VCaP (cell line): ENCODE measurements at regions not wholly inside any gene's neighbourhood (a gene's known extent, or its start where the extent isn't known, plus 50 kb on each side); places are given as distances from the start of the nearest gene placed in this dataset.

ENCODE experiments used
- H3K27ac ChIP-seq: fragments of 450-650 bp; 2 replicates; pipeline ENCODE4 v1.5.1; 2017
- TF ChIP-seq, protein P1 (sequence below): fragments of 450-650 bp; conservative IDR thresholded peaks from 2 replicates; pipeline ENCODE4 v1.5.1; 2017; ENCODE audit warnings: mild to moderate bottlenecking, moderate library complexity

DNA sequence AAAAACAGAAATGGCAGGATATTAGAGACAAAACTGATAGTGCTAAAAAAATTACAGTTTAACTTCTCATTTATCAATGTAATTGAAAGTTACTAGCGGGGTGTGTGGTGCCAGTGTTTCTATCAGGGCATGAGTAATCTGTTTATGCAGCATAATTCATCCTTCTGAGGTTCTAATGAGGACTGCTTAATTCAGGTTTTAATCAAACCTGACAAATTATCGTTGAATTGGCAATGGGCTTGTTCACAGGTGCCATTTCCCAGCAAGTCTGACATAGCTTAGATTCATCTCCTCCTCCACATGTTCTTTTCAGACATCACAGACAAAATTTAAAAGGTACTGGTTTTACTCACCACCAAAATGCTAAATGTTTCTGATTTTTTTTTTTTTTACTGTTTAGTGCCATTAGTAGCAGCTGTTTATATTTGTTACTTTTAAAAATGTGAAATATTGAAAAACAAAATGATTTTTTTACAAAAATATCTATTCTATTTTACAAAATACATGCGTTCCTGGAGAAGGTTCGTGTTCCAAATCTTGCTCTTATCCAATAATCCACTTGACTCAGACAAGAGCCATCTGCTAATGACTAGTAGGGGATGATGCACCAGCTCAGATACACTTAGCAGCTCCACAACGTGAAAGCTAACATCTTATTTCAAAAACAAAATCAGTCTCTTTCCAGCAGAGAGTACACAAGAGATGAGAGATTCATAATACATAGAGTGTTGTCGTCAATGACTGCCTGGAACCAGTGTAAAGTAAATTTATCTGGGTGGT is 447.7 kb upstream of the DPPA4 start:
- TF ChIP-seq, protein P1, sequence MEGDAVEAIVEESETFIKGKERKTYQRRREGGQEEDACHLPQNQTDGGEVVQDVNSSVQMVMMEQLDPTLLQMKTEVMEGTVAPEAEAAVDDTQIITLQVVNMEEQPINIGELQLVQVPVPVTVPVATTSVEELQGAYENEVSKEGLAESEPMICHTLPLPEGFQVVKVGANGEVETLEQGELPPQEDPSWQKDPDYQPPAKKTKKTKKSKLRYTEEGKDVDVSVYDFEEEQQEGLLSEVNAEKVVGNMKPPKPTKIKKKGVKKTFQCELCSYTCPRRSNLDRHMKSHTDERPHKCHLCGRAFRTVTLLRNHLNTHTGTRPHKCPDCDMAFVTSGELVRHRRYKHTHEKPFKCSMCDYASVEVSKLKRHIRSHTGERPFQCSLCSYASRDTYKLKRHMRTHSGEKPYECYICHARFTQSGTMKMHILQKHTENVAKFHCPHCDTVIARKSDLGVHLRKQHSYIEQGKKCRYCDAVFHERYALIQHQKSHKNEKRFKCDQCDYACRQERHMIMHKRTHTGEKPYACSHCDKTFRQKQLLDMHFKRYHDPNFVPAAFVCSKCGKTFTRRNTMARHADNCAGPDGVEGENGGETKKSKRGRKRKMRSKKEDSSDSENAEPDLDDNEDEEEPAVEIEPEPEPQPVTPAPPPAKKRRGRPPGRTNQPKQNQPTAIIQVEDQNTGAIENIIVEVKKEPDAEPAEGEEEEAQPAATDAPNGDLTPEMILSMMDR: no peak

DNA sequence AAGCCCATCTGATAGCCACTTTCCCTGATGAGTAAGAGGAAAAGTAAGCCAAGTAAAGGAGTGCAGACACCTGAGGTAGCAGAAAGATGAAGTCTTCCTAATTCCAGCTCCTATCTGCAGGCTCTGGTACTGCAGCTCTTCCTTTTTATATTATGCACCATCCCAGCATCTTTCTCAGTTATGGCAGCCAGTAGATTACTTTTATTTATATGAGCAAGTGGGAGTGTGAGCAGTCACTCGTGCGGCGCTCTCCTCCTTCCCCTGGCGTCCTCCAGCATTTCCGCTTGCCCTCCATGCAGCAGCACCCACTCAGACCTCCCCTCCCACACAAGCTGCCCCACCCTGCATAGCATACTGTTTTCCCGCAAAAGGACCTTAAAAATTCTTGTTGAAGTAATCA is 465.9 kb upstream of the DPPA4 start:
- TF ChIP-seq, protein P1: peak; percentile 61
- no peak overlapping the region for H3K27ac ChIP-seq

More for the DNA sequence above, 447.7 kb upstream of the DPPA4 start:
- no peak overlapping the region for H3K27ac ChIP-seq

DNA sequence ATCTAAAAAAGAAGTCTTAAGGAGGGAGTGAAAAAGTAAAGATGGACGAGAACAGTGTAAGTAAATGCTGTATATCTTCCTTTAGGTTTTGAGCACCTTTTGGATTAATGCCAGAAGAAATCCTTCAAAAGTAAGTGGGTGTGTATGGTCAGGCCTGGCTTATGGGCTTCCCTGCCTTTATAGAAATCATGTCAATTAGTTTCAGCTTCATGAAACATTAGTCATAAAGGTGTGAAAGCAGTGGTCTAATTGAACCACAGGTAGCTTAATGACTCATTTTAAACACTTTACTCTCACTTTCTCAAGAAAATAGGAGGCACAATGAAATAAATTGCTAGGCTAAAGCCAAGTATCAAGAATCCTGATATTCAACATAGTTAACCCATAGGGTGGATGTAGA is 467.4 kb upstream of the DPPA4 start:
- no peak overlapping the region for H3K27ac ChIP-seq
- TF ChIP-seq, protein P1: no peak

DNA sequence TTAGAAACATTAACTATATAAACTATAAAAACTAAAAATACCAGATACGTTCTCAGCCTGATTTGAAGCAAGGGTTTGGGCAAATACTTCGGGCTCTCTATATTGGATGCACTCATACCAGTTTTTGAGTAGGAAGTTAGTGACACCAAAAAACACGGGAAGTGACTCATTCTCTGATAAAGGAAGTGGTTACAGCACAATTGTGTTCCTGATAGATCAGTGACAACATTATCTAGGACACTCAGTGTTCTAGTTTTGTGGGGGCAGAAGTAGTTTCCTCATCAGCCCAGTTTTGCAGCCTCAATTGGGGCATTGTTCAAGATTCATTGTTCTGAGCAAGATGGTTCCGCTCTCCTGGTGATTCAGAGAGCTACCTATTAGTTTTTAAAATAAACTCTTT is 469.6 kb upstream of the DPPA4 start:
- TF ChIP-seq, protein P1: no peak
- no peak overlapping the region for H3K27ac ChIP-seq

DNA sequence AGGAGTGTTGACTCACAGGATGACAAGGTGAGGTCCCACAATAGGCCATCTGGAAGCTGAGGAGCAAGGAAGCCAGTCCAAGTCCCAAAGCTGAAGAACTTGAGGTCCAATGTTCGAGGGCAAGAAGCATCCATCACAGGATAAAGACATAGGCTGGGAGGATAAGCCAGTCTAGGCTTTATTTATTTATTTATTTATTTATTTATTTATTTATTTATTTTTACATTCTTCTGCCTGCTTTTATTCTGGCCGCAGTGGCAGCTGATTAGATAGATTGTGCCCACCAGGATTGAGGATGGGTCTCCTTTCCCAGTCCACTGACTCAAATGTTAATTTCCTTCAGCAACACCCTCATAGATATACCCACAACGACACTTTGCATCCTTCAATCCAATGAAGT is 472.2 kb upstream of the DPPA4 start:
- no peak overlapping the region for H3K27ac ChIP-seq
- TF ChIP-seq, protein P1: no peak

DNA sequence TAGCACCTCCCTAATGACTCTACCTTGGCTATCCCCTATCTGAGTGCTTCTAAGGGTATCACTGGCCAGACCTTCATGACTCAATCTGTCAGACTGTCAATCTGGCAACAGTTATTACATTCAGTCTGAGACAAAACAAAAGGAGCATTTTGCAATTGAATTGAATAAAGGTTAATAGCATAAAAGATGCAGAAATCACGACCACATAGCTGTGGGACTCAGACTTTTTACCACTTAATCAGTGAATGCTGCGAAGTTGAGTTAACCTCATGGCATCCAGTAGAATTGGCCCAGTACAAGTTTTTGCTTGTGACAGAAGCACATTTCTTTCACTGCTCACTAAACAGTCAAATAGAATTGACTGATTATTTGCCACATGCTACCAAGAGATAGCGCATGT is 480.7 kb upstream of the DPPA4 start:
- no peak overlapping the region for H3K27ac ChIP-seq

DNA sequence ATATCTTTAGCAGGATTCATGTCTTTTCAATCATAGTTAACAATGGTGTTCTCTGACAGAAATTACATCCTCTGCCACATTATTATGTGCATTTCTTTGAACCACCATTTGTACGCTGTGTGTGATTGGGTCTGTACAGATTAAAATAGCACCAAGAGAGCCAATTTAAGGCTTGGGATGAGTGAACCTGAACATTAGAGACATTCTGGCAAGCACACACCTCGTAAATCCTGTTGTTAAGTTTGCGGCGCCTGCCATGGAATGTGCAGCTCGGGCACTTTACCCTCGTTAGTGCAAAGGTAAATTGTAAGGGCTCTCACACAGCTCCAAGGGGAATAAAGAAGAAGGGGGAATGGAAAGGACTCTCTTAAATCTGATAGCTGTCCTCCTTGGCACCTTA is 482.4 kb upstream of the DPPA4 start:
- H3K27ac ChIP-seq: peak overlapping the region; percentile 11; the same call in 1 of the 2 replicates
- TF ChIP-seq, protein P1: no peak

More for the DNA sequence above, 480.7 kb upstream of the DPPA4 start:
- TF ChIP-seq, protein P1: no peak
